ENCODE measurements at regions not wholly inside any gene's neighbourhood (a gene's known extent, or its start where the extent isn't known, plus 50 kb on each side); places are given as distances from the start of the nearest gene placed in this dataset.

- no peak for DNase-seq (ENCODE audit: low spot score in 2 of 2)
- intact Hi-C loops (cut with DNase I; ENCODE audit: low total_unique reads) = no loop called here
- no peak overlapping the region for H3K4me3 ChIP-seq (ENCODE audit: low read depth, poor library complexity, severe bottlenecking)
- TF ChIP-seq CTCF (IDR thresholded peaks at IDR 0.05) (no peak), POLR2A (IDR thresholded peaks at IDR 0.05) (no peak)
Measured at GRCh38 chr12:89803412-89803811, 94.8 kb upstream of the ATP2B1 start.

GRCh38 chr12:89801284-89801683 lies 92.6 kb upstream of the ATP2B1 start:
- intact Hi-C loops (cut with DNase I; ENCODE audit: low total_unique reads) = no loop called here
- DNase-seq (ENCODE audit: low spot score in 2 of 2) = no peak
- no peak overlapping the region for H3K4me3 ChIP-seq (ENCODE audit: low read depth, poor library complexity, severe bottlenecking)
- 77 to 80% methylated on average over 2 of the region's 2 CpGs for WGBS, 2 donors
- TF ChIP-seq CTCF (IDR thresholded peaks at IDR 0.05) (no peak), POLR2A (IDR thresholded peaks at IDR 0.05) (no peak)

- no peak overlapping the region for H3K4me3 ChIP-seq (ENCODE audit: low read depth, poor library complexity, severe bottlenecking)
- intact Hi-C loops (cut with DNase I; ENCODE audit: low total_unique reads) = no loop called here
- TF ChIP-seq CTCF (IDR thresholded peaks at IDR 0.05) (no peak), POLR2A (IDR thresholded peaks at IDR 0.05) (no peak)
- no peak for DNase-seq (ENCODE audit: low spot score in 2 of 2)
Measured at GRCh38 chr12:89800435-89800834, 91.8 kb upstream of the ATP2B1 start.

GRCh38 chr12:89799316-89799715 lies 90.7 kb upstream of the ATP2B1 start:
- intact Hi-C loops (cut with DNase I; ENCODE audit: low total_unique reads) = no loop called here
- WGBS, 2 donors = 87 to 92% methylated on average over 3 of the region's 3 CpGs
- no peak for TF ChIP-seq POLR2A (IDR thresholded peaks at IDR 0.05)
- TF ChIP-seq CTCF (IDR thresholded peaks at IDR 0.05) = no peak
- no peak overlapping the region for H3K4me3 ChIP-seq (ENCODE audit: low read depth, poor library complexity, severe bottlenecking)
- no peak for DNase-seq (ENCODE audit: low spot score in 2 of 2)

GRCh38 chr12:89797436-89797835 lies 88.8 kb upstream of the ATP2B1 start:
- intact Hi-C loops (cut with DNase I; ENCODE audit: low total_unique reads) = no loop called here
- no peak overlapping the region for H3K4me3 ChIP-seq (ENCODE audit: low read depth, poor library complexity, severe bottlenecking)

More at GRCh38 chr12:89797436-89797835, 88.8 kb upstream of the ATP2B1 start:
- TF ChIP-seq POLR2A (IDR thresholded peaks at IDR 0.05) (no peak), CTCF (IDR thresholded peaks at IDR 0.05) (no peak)
- WGBS, 2 donors = 94 to 95% methylated on average over 2 of the region's 2 CpGs
- no peak for DNase-seq (ENCODE audit: low spot score in 2 of 2)
